GM13976 (cell line): ENCODE measurements at regions not wholly inside any gene's neighbourhood (a gene's known extent, or its start where the extent isn't known, plus 50 kb on each side); places are given as distances from the start of the nearest gene placed in this dataset.

Experiments
- DNase-seq: peaks from one replicate; pipeline ENCODE4 v3.0.0; 2012; ENCODE audit warnings: low spot score
- CTCF ChIP-seq: IDR thresholded peaks from 2 replicates; pipeline ENCODE4 v1.5.1; 2012; ENCODE audit warnings: borderline replicate concordance, mild to moderate bottlenecking; ENCODE audit not compliant: insufficient read depth; ENCODE audit errors: extremely low read depth, missing control alignments, control extremely low read depth
- in situ Hi-C: fragments of 300-500 bp; cut with MboI; formaldehyde crosslinking; loops from one replicate; pipeline ENCODE4 v1.12.0; 2022; ENCODE audit warnings: low sequenced_read_pairs, mixed read lengths, inconsistent platforms; ENCODE audit not compliant: unreplicated experiment

DNA sequence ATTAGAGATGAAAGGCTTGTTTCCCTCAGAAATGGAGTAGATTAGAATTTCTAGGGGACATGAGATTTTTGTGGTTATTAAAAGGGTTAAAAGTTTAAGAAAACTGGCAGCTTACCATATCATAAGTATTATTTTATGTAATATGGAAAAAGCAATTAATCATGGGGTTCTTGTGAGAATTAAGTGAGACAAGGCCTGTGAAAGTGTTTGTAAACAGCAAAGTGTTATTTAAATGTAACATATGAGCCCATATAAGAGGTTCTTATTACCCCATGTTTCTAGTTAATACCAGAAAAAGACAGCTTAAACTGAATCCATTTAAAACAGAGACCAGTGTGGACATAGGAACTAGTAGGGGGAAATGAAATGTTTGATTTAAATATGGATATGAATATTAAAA is 241.1 kb upstream of the PIK3R1 start:
- DNase-seq, result no peak
- TF ChIP-seq CTCF, result no peak
- in situ Hi-C loops, result no loop called here

DNA sequence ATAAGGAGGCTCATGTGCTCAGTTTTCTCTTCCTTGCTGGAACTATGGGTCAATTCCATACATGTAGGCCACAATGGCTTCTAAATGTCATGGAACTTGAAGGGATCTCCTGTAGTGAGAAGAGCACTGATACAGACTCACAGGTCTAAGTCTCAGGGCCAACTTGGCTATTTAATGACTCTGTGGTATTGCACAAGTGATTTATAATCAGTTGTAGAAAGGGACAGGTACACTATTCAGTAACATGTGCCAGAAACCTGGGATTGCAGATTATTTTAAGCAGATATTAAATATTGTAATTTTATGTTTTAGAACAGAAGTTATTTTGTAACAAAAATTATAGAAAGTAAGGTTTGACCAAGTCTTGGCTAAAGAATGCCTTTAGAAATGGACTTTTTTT is 241.5 kb upstream of the PIK3R1 start:
- in situ Hi-C loops, result no loop called here
- no peak for DNase-seq
- no peak for TF ChIP-seq CTCF

GRCh38 chr5:67971971-67972821 is 243.4 kb upstream of the PIK3R1 start:
- in situ Hi-C loops, result no loop called here
- DNase-seq, result no peak
- TF ChIP-seq CTCF, result no peak

GRCh38 chr5:67971223-67971830 is 244.2 kb upstream of the PIK3R1 start:
- in situ Hi-C loops, result no loop called here
- no peak for TF ChIP-seq CTCF
- no peak for DNase-seq

- in situ Hi-C loops, result no loop called here
- TF ChIP-seq CTCF, result no peak
Measured at GRCh38 chr5:67969631-67970030, 245.9 kb upstream of the PIK3R1 start.

DNA sequence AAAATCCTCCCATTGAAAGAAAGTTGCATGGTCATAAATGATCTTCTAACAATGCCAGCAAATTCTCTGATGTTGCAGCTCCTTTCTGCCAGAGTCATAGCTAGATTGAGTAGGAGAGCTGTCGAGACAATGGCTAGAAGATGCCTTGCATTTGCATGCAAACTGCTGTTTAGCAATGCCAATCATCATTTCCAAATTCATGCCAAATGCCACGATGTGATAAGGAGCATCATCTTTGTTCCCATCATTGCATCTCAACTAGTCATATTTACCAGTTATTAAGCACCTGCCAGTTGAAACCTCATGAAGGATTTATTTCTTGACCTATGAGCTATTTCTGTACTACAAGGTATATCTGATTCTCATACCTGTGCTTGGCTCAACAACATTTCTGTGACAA is 246.4 kb upstream of the PIK3R1 start:
- TF ChIP-seq CTCF, result no peak
- no peak for DNase-seq
- in situ Hi-C loops, result no loop called here

More at GRCh38 chr5:67969631-67970030, 245.9 kb upstream of the PIK3R1 start:
- DNase-seq, result no peak
